ENCODE measurements at regions not wholly inside any gene's neighbourhood (a gene's known extent, or its start where the extent isn't known, plus 50 kb on each side); places are given as distances from the start of the nearest gene placed in this dataset.
"Not testable (repeated sequence)": the region's sequence is repeated elsewhere in the genome, so short reads cannot be mapped to it uniquely, and the experiment has no call there.

- Histone ChIP-seq H3K27me3 (no peaks in the 10 kb centered on the region), H3K36me3 (no peaks in the 10 kb centered on the region), H3K4me1 (no peaks in the 10 kb centered on the region), H3K9me3 (no peaks in the 10 kb centered on the region), H3K4me3 (no peak overlapping the region), H3K27ac (no peak overlapping the region)
- DNase-seq: no peak
- TF ChIP-seq POLR2A (IDR thresholded peaks at IDR 0.05) (no peak), CTCF (IDR thresholded peaks at IDR 0.05) (no peak)
These were observed 201.4 kb upstream of the DDX18 start for GRCh38 chr2:117613101-117613500.

GRCh38 chr2:117614296-117614695 is 200.2 kb upstream of the DDX18 start:
- H3K9me3 ChIP-seq: no peaks in the 10 kb centered on the region
- H3K36me3 ChIP-seq: no peaks in the 10 kb centered on the region
- DNase-seq: no peak
- no peak overlapping the region for H3K27ac ChIP-seq
- H3K27me3 ChIP-seq: no peaks in the 10 kb centered on the region
- no peak overlapping the region for H3K4me3 ChIP-seq
- no peak for TF ChIP-seq CTCF (IDR thresholded peaks at IDR 0.05)
- no peak for TF ChIP-seq POLR2A (IDR thresholded peaks at IDR 0.05)
- H3K4me1 ChIP-seq: no peaks in the 10 kb centered on the region

- Histone ChIP-seq H3K4me1 (no peaks in the 10 kb centered on the region), H3K4me3 (no peak overlapping the region), H3K9me3 (no peaks in the 10 kb centered on the region), H3K27ac (no peak overlapping the region), H3K27me3 (no peaks in the 10 kb centered on the region), H3K36me3 (no peaks in the 10 kb centered on the region)
- TF ChIP-seq POLR2A (IDR thresholded peaks at IDR 0.05): no peak
- no peak for TF ChIP-seq CTCF (IDR thresholded peaks at IDR 0.05)
- DNase-seq: no peak
These were observed 199.5 kb upstream of the DDX18 start for GRCh38 chr2:117614823-117615534.

- H3K4me3 ChIP-seq: no peak overlapping the region
- TF ChIP-seq CTCF (IDR thresholded peaks at IDR 0.05) (no peak), POLR2A (IDR thresholded peaks at IDR 0.05) (no peak)
- DNase-seq: no peak
- no peaks in the 10 kb centered on the region for H3K9me3 ChIP-seq
- H3K4me1 ChIP-seq: no peaks in the 10 kb centered on the region
- no peak overlapping the region for H3K27ac ChIP-seq
- no peaks in the 10 kb centered on the region for H3K36me3 ChIP-seq
- H3K27me3 ChIP-seq: no peaks in the 10 kb centered on the region
These were observed 195.9 kb upstream of the DDX18 start for GRCh38 chr2:117618607-117619006.

- Histone ChIP-seq H3K36me3 (no peaks in the 10 kb centered on the region), H3K4me1 (no peaks in the 10 kb centered on the region), H3K27me3 (no peaks in the 10 kb centered on the region), H3K9me3 (no peaks in the 10 kb centered on the region), H3K4me3 (no peak overlapping the region), H3K27ac (no peak overlapping the region)
- TF ChIP-seq POLR2A (IDR thresholded peaks at IDR 0.05) (no peak), CTCF (IDR thresholded peaks at IDR 0.05) (no peak)
- no peak for DNase-seq
These were observed 193.2 kb upstream of the DDX18 start for GRCh38 chr2:117621326-117621725.

- H3K4me3 ChIP-seq, H3K9me3 ChIP-seq, H3K27ac ChIP-seq, DNase-seq, H3K4me1 ChIP-seq, H3K36me3 ChIP-seq, H3K27me3 ChIP-seq: not testable (repeated sequence)
These were observed 191.3 kb upstream of the DDX18 start for GRCh38 chr2:117623175-117623574.

All from Peyer's patch (tissue), 4 donors.